Thyroid gland (tissue), 4 donors: ENCODE measurements at regions not wholly inside any gene's neighbourhood (a gene's known extent, or its start where the extent isn't known, plus 50 kb on each side); places are given as distances from the start of the nearest gene placed in this dataset.

Source experiments
- POLR2A ChIP-seq, 2 donors: fragments of 450-650 bp; IDR thresholded peaks; one replicate each; pipeline ENCODE4 v1.6.1; 2017; ENCODE audit warnings: antibody characterized with exemption in 2 of 2, mild to moderate bottlenecking in 2 of 2, moderate library complexity in 1 of 2
- TF ChIP-seq, protein P1 (sequence below), 6 experiments: fragments of 200-600 bp in 3 of 6; fragments of 450-650 bp in 3 of 6; sonication (generic) in 3 of 6; IDR thresholded peaks; one replicate each; pipeline ENCODE4 v1.5.1; 2016 to 2019; ENCODE audit warnings: antibody characterized with exemption in 6 of 6, mild to moderate bottlenecking in 2 of 6, inconsistent platforms in 1 of 6, moderate library complexity in 1 of 6

DNA sequence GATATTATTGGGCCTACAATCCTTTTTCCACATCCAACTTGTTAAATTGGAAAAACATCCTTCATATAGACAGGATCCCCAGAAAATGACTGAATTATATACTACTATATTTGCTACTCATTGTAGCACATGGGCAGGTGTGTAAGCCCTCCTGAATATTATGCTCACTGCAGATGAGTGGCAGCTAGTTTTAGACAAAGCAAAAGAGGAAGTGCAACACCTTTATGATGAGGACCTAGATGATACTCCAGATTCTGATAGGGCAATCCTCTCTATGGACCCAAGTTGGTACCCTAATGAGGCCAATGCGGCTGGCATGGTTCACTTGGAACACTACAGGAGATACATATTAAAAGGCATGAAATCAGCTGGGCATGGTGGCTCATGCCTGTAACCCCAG lies 119.1 kb upstream of the PLCL2 start:
- TF ChIP-seq, protein P1, sequence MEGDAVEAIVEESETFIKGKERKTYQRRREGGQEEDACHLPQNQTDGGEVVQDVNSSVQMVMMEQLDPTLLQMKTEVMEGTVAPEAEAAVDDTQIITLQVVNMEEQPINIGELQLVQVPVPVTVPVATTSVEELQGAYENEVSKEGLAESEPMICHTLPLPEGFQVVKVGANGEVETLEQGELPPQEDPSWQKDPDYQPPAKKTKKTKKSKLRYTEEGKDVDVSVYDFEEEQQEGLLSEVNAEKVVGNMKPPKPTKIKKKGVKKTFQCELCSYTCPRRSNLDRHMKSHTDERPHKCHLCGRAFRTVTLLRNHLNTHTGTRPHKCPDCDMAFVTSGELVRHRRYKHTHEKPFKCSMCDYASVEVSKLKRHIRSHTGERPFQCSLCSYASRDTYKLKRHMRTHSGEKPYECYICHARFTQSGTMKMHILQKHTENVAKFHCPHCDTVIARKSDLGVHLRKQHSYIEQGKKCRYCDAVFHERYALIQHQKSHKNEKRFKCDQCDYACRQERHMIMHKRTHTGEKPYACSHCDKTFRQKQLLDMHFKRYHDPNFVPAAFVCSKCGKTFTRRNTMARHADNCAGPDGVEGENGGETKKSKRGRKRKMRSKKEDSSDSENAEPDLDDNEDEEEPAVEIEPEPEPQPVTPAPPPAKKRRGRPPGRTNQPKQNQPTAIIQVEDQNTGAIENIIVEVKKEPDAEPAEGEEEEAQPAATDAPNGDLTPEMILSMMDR (IDR thresholded peaks at IDR 0.05), result no peak
- no peak for TF ChIP-seq POLR2A (IDR thresholded peaks at IDR 0.05)
